ENCODE measurements at regions not wholly inside any gene's neighbourhood (a gene's known extent, or its start where the extent isn't known, plus 50 kb on each side); places are given as distances from the start of the nearest gene placed in this dataset.
A peak's percentile ranks its signal among the peaks of the same experiment; 100 is the strongest.

DNA sequence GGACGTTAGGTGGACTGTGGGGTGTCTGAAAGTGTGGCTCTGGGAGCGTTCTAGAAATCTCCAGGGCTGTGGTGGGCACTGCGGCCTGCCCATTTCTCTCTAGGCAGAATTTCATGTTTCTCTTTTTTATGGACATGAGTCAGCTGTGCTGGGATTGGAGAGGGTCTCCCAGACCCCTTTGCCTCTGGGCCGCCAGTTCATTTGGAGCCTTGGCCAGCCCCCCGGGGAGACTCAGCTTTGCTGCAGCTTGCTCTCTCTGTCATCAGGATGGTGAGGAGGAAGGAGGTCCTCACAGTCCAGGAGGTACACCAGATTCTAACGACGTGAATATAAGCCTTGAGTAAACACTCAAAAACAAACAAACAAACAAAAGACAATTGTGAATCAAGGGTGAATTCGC lies 149.6 kb upstream of the RGMA start:
- H3K23me2 ChIP-seq (ENCODE audit: low read depth, low read length): peaks cover 13% of the 10 kb centered on the region; the same call in 1 of the 2 replicates
- H3K4me3 ChIP-seq (ENCODE audit: extremely low read depth in 1 of 4, insufficient read depth in 2 of 4, low read depth in 3 of 4, low read length in 4 of 4): no peak overlapping the region
- H3K4me1 ChIP-seq (replicated peaks in 1 of 4; ENCODE audit: control insufficient read depth in 3 of 4, insufficient read depth in 4 of 4, low read length in 3 of 4): peaks cover 8 to 23% (median 18%) of the 10 kb centered on the region in 4 experiments
- peaks cover 4 to 29% (median 16%) of the 10 kb centered on the region in 4 experiments for H3K27me3 ChIP-seq (replicated peaks in 1 of 4; ENCODE audit: control insufficient read depth in 3 of 4, extremely low read depth in 1 of 4, insufficient read depth in 3 of 4, low read length in 3 of 4)
- H2BK5ac ChIP-seq (ENCODE audit: low read depth, low read length): no peak overlapping the region
- H3K23ac ChIP-seq (ENCODE audit: insufficient read length): no peak overlapping the region
- H3K27ac ChIP-seq (ENCODE audit: low read depth, low read length): no peak overlapping the region
- peak overlapping the region; percentile 16 for H3K4ac ChIP-seq (replicated peaks; ENCODE audit: insufficient read length, low read depth, low read length)
- no peaks in the 10 kb centered on the region for H3K36me3 ChIP-seq (ENCODE audit: control insufficient read depth in 2 of 4, insufficient read depth in 4 of 4, low read length in 3 of 4)
- no peak overlapping the region for H4K8ac ChIP-seq (ENCODE audit: extremely low read depth, insufficient read depth, low read length)
- H3K18ac ChIP-seq (ENCODE audit: extremely low read depth, low read length): no peak overlapping the region; the same call in 1 of the 2 replicates
- no peaks in the 10 kb centered on the region for H3K9me3 ChIP-seq (ENCODE audit: insufficient read depth in 2 of 2, low read depth in 1 of 2, low read length in 1 of 2)
- H3K79me2 ChIP-seq (ENCODE audit: control insufficient read depth in 1 of 2, insufficient read depth in 2 of 2, low read length in 2 of 2): no peaks in the 10 kb centered on the region
- H3K14ac ChIP-seq (ENCODE audit: insufficient read length): no peak overlapping the region
- WGBS, 2 experiments (ENCODE audit: extremely low coverage in 1 of 2, insufficient coverage in 1 of 2, insufficient read length in 1 of 2, insufficient replicate concordance in 2 of 2, low coverage in 1 of 2, low lambda C conversion rate in 2 of 2, missing lambda C conversion rate in 1 of 2): 92% methylated on average over 8 of the region's 8 CpGs; no CpG with 5 or more reads in 1 of the 2 experiments
- H3K4me2 ChIP-seq (ENCODE audit: insufficient read depth in 1 of 2, low read depth in 2 of 2, low read length in 2 of 2): no peak overlapping the region
- ChIA-PET CTCF (ENCODE audit: partially characterized antibody) (interaction anchor here (1.3 kb wide), 1 partner anchor 12 kb away, joined by 3 read pairs; no protein-coding TSS in a partner anchor), POLR2A (ENCODE audit: partially characterized antibody) (no interaction called here)
- no peak overlapping the region for H2AFZ ChIP-seq (ENCODE audit: low read length)
- no peak overlapping the region for H3K56ac ChIP-seq (replicated peaks; ENCODE audit: insufficient read length, low read depth, low read length)
- H2BK20ac ChIP-seq (ENCODE audit: low read length): peak overlapping the region; percentile 32; the same call in 1 of the 2 replicates
- FAIRE-seq (no peak), DNase-seq (ENCODE audit: low read depth in 1 of 2, low spot score in 2 of 2) (no peak)
- H4K91ac ChIP-seq (replicated peaks; ENCODE audit: insufficient read length, low read length): no peak overlapping the region
- no peaks in the 10 kb centered on the region for H4K20me1 ChIP-seq (replicated peaks in 1 of 2; ENCODE audit: control insufficient read depth in 1 of 2, insufficient read depth in 2 of 2, low read length in 2 of 2)
- no peak overlapping the region for H4K5ac ChIP-seq (ENCODE audit: insufficient read length, low read depth, low read length)
- TF ChIP-seq CBX5 (IDR thresholded peaks at IDR 0.05; ENCODE audit: low read depth, low read length) (no peak), CEBPB (IDR thresholded peaks at IDR 0.05; ENCODE audit: low read depth, low read length) (no peak), JUND (IDR thresholded peaks at IDR 0.05; ENCODE audit: low read length) (no peak), SIRT6 (IDR thresholded peaks at IDR 0.05; ENCODE audit: low read length) (no peak), NANOG (IDR thresholded peaks at IDR 0.05; ENCODE audit: insufficient read depth, low read depth, low read length, poor library complexity, severe bottlenecking) (no peak), TAF7 (optimal IDR thresholded peaks at IDR 0.05; ENCODE audit: borderline replicate concordance, low read depth, low read length) (no peak), TEAD4 (IDR thresholded peaks at IDR 0.05; ENCODE audit: low read depth, low read length) (no peak)
- no peak overlapping the region for H3K9ac ChIP-seq (replicated peaks in 1 of 4; ENCODE audit: extremely low read depth in 1 of 4, low read depth in 3 of 4, low read length in 3 of 4)
- H2BK120ac ChIP-seq (replicated peaks; ENCODE audit: low read depth, low read length): no peak overlapping the region
- H2BK12ac ChIP-seq (ENCODE audit: low read depth, low read length): no peak overlapping the region
- H2AK5ac ChIP-seq (ENCODE audit: low read depth, low read length): peak overlapping the region; percentile 86; the same call in 1 of the 2 replicates
- H3K79me1 ChIP-seq (ENCODE audit: low read depth, low read length): no peaks in the 10 kb centered on the region
- H2BK15ac ChIP-seq (ENCODE audit: low read length): no peak overlapping the region

Data from H1 (cell line).